NT2/D1 (cell line): ENCODE measurements at regions not wholly inside any gene's neighbourhood (a gene's known extent, or its start where the extent isn't known, plus 50 kb on each side); places are given as distances from the start of the nearest gene placed in this dataset.

Experiments
- DNase-seq: peaks from one replicate; pipeline ENCODE4 v3.0.0-alpha.2; 2011; ENCODE audit warnings: low read depth, low spot score
- H3K27me3 ChIP-seq: 2 replicates; pipeline ENCODE4 v1.6.0; 2011; ENCODE audit warnings: mild to moderate bottlenecking; ENCODE audit not compliant: insufficient read length, insufficient read depth
- H3K36me3 ChIP-seq: 2 replicates; pipeline ENCODE4 v1.6.1; 2011; ENCODE audit warnings: mild to moderate bottlenecking, low read length, mixed read lengths; ENCODE audit not compliant: insufficient read depth, insufficient read length
- H3K4me1 ChIP-seq: 2 replicates; pipeline ENCODE4 v1.5.1; 2011; ENCODE audit not compliant: insufficient read depth, insufficient read length
- H3K4me3 ChIP-seq: 2 replicates; pipeline ENCODE4 v1.5.1; 2011; ENCODE audit warnings: low read depth; ENCODE audit not compliant: insufficient read length
- H3K9ac ChIP-seq: 2 replicates; pipeline ENCODE4 v1.6.0; 2011; ENCODE audit warnings: low read depth; ENCODE audit not compliant: insufficient read length
- H3K9me3 ChIP-seq: 2 replicates; pipeline ENCODE4 v1.5.1; 2011; ENCODE audit warnings: mild to moderate bottlenecking, low read length; ENCODE audit not compliant: insufficient read depth
- SUZ12 ChIP-seq: IDR thresholded peaks from 2 replicates; pipeline ENCODE4 v1.6.1; 2011; ENCODE audit not compliant: insufficient read length, insufficient read depth; ENCODE audit errors: extremely low read depth
- YY1 ChIP-seq: IDR thresholded peaks from 2 replicates; pipeline ENCODE4 v1.6.1; 2011; ENCODE audit not compliant: insufficient read length, insufficient read depth
- ZNF274 ChIP-seq: IDR thresholded peaks from 2 replicates; pipeline ENCODE4 v1.6.1; 2011; ENCODE audit warnings: mild to moderate bottlenecking, low read depth, low read length

DNA sequence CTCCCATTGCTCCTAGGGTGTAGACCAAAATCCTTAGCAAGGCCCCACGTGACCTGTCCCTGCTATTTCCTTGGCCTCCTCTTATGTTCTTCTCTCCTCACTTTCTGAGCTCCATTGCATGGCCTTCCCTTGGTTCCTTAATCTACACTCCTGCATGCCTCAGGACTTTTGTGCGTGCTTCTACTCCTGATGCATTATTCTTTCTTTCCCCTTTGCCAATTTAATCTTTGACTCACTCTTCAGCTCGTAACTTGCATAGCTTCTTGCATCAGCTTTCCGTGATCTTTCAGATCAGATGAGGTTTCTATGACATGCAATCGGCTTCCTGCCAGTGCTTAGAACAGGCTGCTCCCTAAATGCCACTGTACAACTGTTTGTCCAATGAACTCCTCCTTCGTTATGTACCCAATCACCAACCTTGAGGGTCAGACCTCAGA is 261.6 kb upstream of the CADM1 start:
- H3K9ac ChIP-seq = no peak overlapping the region
- no peak overlapping the region for H3K4me3 ChIP-seq
- H3K36me3 ChIP-seq = no peaks in the 10 kb centered on the region
- no peak for DNase-seq
- H3K27me3 ChIP-seq = peaks cover 17% of the 10 kb centered on the region
- H3K9me3 ChIP-seq = no peaks in the 10 kb centered on the region
- TF ChIP-seq YY1 (no peak), ZNF274 (no peak), SUZ12 (no peak)
- peaks cover 4% of the 10 kb centered on the region for H3K4me1 ChIP-seq

DNA sequence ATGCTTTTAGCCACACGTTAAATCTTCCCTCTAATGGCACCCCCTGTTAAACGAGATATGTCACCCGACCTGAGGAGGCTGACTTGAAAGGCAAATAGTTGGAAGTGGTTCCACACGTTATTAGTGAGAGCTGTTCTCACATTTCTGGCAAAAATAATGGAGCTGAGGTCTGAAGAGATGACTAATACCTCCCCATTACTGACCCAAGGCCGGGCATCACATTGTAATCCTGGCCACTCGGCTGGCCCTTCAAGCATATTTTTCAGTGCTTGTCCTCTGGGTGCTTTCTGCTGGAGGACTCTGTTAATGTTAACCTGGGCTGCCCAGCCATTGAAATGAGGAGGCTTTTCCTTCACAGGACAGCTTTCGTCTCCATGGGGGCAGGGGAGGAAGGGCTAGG is 260.0 kb upstream of the CADM1 start:
- Histone ChIP-seq H3K4me3 (no peak overlapping the region), H3K27me3 (peaks cover 33% of the 10 kb centered on the region), H3K9ac (no peak overlapping the region), H3K36me3 (no peaks in the 10 kb centered on the region), H3K9me3 (no peaks in the 10 kb centered on the region), H3K4me1 (peaks cover 4% of the 10 kb centered on the region)
- no peak for DNase-seq
- TF ChIP-seq YY1 = no peak

DNA sequence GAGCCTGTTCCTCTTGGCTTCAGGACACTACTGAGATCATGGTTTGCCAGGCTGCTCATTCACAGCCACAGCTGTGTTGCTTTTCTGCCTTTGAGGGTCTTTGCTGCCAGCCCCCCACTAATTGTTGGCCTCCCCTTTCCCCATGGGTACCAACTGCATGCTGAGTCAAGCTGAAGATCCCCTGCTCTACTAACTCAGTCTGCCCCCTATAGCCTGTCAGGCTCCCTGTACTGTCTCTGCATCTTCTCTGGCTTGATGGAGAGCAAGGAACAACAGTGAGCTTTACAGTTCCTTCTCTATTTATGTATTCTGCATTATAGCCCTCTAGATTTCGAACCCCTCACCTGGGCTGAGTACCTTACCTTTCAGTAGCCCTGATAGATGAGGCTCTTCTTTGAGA is 257.6 kb upstream of the CADM1 start:
- H3K9ac ChIP-seq = no peak overlapping the region
- no peaks in the 10 kb centered on the region for H3K9me3 ChIP-seq
- H3K27me3 ChIP-seq = peaks cover 48% of the 10 kb centered on the region
- DNase-seq = no peak
- H3K4me3 ChIP-seq = no peak overlapping the region
- H3K4me1 ChIP-seq = peaks cover 4% of the 10 kb centered on the region
- no peaks in the 10 kb centered on the region for H3K36me3 ChIP-seq
- TF ChIP-seq ZNF274 (no peak), YY1 (no peak), SUZ12 (no peak)

DNA sequence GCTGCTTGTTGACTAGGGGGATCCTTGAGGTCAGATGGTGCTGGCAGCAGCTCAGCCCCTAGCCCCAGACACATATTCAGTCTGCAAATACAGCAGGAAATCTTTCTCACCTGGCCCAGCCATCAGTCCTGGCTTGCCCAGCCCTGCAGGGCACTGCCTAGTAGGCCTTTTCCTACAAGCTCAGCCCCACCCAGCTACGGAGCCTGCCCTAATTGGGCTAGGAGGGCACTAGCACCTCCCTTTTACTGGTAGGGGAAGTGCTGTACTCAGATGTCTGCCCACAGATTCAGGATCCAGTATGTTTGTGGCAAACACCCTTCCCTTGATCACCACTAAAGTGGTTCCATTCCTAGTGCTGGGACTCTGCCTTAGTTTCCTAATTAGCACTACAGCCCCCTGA is 257.1 kb upstream of the CADM1 start:
- DNase-seq = no peak
- TF ChIP-seq YY1 = no peak
- TF ChIP-seq SUZ12 = no peak
- no peak for TF ChIP-seq ZNF274
- H3K4me3 ChIP-seq = no peak overlapping the region
- H3K36me3 ChIP-seq = no peaks in the 10 kb centered on the region
- no peaks in the 10 kb centered on the region for H3K9me3 ChIP-seq
- H3K27me3 ChIP-seq = peaks cover 48% of the 10 kb centered on the region
- H3K9ac ChIP-seq = no peak overlapping the region
- peaks cover 4% of the 10 kb centered on the region for H3K4me1 ChIP-seq

DNA sequence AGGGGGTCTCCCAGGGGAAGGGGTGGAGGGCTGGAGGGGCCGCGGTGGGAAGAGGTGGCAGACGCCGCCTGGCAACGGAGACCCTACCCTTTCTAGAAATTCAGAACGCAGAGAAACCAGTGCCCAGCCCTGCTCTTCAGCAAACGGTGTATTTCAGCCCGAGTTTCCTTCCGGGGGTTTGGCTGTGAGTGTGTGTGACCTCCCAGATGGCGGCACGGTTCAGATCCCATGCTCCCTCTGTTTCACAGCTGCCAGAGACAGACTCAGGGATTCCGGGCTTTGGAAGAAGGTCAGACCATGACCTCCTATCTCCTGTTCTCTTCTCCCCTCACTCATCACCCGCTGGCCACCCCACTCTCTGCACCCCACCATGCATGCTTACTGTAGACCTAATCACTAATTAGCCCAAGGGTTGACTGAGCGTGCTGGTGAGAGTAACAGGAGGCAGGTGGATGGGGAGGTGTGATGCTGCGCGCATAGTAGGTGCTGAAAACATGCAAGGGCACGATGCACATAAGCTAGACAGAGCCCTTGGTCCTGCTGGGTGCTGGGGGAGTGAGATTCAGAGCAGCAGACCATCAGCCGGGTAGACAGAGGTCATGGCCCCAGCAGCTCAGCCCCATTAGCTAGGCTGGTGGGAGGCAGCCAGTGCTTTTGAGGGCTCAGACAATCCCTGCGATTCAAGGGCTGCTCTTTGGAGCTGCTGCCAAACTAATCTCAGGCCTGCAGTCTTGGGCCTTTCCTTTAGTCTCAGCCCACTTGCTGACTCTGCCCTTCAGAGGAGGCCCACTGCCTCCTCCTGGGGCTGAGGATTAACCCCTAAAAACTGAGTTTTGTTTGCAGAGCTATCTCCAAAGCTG is 256.5 kb upstream of the CADM1 start:
- no peak for DNase-seq
- TF ChIP-seq ZNF274 (no peak), YY1 (no peak), SUZ12 (no peak)
- no peak overlapping the region for H3K4me3 ChIP-seq
- H3K27me3 ChIP-seq = peaks cover 48% of the 10 kb centered on the region
- no peak overlapping the region for H3K9ac ChIP-seq
- H3K36me3 ChIP-seq = no peaks in the 10 kb centered on the region
- H3K4me1 ChIP-seq = peaks cover 4% of the 10 kb centered on the region
- no peaks in the 10 kb centered on the region for H3K9me3 ChIP-seq

DNA sequence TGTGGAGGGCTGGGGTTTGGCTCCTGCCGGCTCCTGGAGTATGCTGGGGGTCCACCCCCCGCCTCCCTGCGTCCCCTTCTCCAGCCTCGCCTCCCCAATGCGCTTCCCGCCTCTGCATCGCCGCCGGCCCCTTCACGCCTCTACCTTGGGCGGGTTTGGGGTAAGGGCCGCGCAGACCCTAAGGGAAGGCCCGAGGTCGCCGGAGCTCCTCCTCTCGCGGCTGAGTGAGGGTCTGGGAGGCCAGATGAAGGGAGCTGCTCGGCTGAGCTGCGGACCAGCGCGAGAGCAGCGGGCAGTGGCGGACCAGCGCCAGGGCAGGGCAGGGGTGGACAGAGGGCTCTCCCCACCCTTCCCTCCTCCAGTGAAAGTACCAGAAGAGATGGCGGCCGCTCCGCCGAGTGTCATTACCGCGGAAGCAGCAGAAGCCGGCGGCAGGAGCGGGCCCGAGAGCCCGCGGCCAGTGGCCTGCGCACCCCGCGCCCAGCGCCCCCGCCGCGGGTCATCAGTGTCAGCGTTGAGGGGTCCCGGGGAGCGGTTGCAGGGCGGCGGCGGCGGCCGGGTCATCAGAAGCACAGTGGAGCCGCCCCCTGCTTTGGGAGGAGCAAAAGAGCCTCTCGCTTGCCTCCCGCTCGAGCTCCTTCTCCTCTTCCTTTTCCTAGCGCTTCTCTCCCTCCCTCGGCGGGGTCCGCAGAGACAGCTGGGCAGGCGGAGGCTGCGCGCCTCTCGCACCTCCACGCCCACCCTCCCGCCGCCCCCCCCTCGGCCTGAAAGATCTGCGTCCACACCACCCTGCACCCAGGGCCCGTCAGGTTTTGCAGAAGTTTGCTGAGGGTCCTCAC is 255.6 kb upstream of the CADM1 start:
- no peaks in the 10 kb centered on the region for H3K9me3 ChIP-seq
- peak overlapping the region; percentile 72 for H3K9ac ChIP-seq
- H3K27me3 ChIP-seq = peaks cover 46% of the 10 kb centered on the region
- H3K36me3 ChIP-seq = no peaks in the 10 kb centered on the region
- no peak for DNase-seq
- H3K4me1 ChIP-seq = peaks cover 4% of the 10 kb centered on the region
- H3K4me3 ChIP-seq = peak overlapping the region; percentile 45
- TF ChIP-seq ZNF274 = no peak
- TF ChIP-seq YY1 = no peak
- no peak for TF ChIP-seq SUZ12

DNA sequence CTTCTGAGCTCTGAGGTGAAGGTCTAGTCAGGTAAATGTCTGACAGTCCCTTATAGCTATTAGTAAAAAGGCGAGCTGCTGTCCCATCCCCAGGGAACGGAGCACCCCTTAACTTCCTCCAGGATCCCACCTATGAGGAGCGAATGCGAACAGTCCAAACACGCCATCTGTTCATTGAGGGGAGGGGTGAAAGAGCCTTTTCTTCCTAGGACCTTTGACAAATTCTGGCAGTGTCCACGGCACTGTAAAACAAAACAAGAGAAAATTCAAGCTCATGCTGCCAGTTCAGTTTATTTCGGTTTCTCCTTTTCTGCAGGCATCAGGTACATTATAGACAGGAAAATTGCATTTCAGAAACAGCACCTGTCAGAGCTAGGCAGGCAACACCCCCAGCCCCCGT is 253.8 kb upstream of the CADM1 start:
- no peak for TF ChIP-seq YY1
- no peak for TF ChIP-seq ZNF274
- TF ChIP-seq SUZ12 = no peak
- Histone ChIP-seq H3K4me1 (peaks cover 4% of the 10 kb centered on the region), H3K9me3 (no peaks in the 10 kb centered on the region), H3K36me3 (no peaks in the 10 kb centered on the region), H3K4me3 (no peak overlapping the region), H3K27me3 (peaks cover 43% of the 10 kb centered on the region), H3K9ac (no peak overlapping the region)
- no peak for DNase-seq
